Esophagus muscularis mucosa (tissue), 3 donors: ENCODE measurements at regions not wholly inside any gene's neighbourhood (a gene's known extent, or its start where the extent isn't known, plus 50 kb on each side); places are given as distances from the start of the nearest gene placed in this dataset.

Source experiments
- POLR2A ChIP-seq: fragments of 450-650 bp; IDR thresholded peaks from one replicate; pipeline ENCODE4 v1.6.1; 2017; ENCODE audit warnings: antibody characterized with exemption, moderate library complexity, mild to moderate bottlenecking, low read depth
- POLR2AphosphoS5 ChIP-seq, 2 donors: sonication (generic); formaldehyde crosslinking; IDR thresholded peaks; one replicate each; pipeline ENCODE4 v1.6.1; 2017; ENCODE audit warnings: antibody characterized with exemption in 2 of 2
- TF ChIP-seq, protein P1 (sequence below), 3 experiments: fragments of 200-600 bp in 2 of 3; fragments of 450-650 bp in 1 of 3; sonication (generic) in 2 of 3; IDR thresholded peaks; one replicate each; pipeline ENCODE4 v1.5.1; 2017 to 2019; ENCODE audit warnings: antibody characterized with exemption in 3 of 3, mild to moderate bottlenecking in 2 of 3, moderate library complexity in 1 of 3

DNA sequence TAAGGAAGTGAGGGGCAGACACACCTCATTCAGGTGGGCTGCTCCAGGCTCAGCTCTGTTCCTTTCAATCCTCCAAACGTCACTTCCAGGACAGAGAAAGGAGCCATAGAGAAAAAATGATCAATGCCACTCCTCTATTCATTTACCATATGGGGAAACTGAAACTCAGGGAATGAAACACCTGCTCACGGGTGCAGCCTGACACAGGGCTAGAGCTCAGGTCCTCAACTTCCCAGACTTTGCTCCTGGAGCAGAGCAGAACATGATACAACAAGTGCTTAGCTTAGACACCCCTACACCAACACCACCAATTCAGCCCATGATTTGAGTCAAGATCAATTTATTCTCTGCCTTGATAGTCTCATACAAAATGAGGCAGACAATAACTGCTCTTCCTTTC lies 58.5 kb upstream of the LPP start:
- TF ChIP-seq POLR2A = no peak
- TF ChIP-seq, protein P1, sequence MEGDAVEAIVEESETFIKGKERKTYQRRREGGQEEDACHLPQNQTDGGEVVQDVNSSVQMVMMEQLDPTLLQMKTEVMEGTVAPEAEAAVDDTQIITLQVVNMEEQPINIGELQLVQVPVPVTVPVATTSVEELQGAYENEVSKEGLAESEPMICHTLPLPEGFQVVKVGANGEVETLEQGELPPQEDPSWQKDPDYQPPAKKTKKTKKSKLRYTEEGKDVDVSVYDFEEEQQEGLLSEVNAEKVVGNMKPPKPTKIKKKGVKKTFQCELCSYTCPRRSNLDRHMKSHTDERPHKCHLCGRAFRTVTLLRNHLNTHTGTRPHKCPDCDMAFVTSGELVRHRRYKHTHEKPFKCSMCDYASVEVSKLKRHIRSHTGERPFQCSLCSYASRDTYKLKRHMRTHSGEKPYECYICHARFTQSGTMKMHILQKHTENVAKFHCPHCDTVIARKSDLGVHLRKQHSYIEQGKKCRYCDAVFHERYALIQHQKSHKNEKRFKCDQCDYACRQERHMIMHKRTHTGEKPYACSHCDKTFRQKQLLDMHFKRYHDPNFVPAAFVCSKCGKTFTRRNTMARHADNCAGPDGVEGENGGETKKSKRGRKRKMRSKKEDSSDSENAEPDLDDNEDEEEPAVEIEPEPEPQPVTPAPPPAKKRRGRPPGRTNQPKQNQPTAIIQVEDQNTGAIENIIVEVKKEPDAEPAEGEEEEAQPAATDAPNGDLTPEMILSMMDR (IDR thresholded peaks at IDR 0.05) = no peak
- TF ChIP-seq POLR2AphosphoS5 (IDR thresholded peaks at IDR 0.05) = no peak
